GM19239 (cell line): ENCODE measurements at regions not wholly inside any gene's neighbourhood (a gene's known extent, or its start where the extent isn't known, plus 50 kb on each side); places are given as distances from the start of the nearest gene placed in this dataset.

Experiments used
- DNase-seq: peaks from one replicate; pipeline ENCODE4 v3.0.0; 2011; ENCODE audit warnings: low spot score; ENCODE audit not compliant: insufficient read length
- FAIRE-seq: peaks from 2 replicates; lab custom pipeline; 2011; peaks lifted over from hg19 to GRCh38; lab: Jason Lieb, UNC

GRCh38 chr7:25279705-25280104, 51.4 kb upstream of the NPVF start:
- no peak for FAIRE-seq
- no peak for DNase-seq

- FAIRE-seq (no peak), DNase-seq (no peak)
Observed at GRCh38 chr7:25280181-25280580, 51.9 kb upstream of the NPVF start.

GRCh38 chr7:25282194-25282593, 53.9 kb upstream of the NPVF start:
- DNase-seq (no peak), FAIRE-seq (no peak)

GRCh38 chr7:25286756-25287155, 58.5 kb upstream of the NPVF start:
- DNase-seq (no peak), FAIRE-seq (no peak)

- FAIRE-seq (no peak), DNase-seq (no peak)
Observed at GRCh38 chr7:25287291-25287690, 59.0 kb upstream of the NPVF start.

GRCh38 chr7:25288556-25289307, 60.4 kb upstream of the NPVF start:
- DNase-seq = no peak
- no peak for FAIRE-seq

- no peak for DNase-seq
- FAIRE-seq = no peak
Observed at GRCh38 chr7:25289518-25289917, 61.2 kb upstream of the NPVF start.

- DNase-seq (no peak), FAIRE-seq (no peak)
Observed at GRCh38 chr7:25294624-25295023, 66.3 kb upstream of the NPVF start.

- no peak for DNase-seq
- FAIRE-seq = no peak
Observed at GRCh38 chr7:25295387-25295786, 67.1 kb upstream of the NPVF start.

- FAIRE-seq (no peak), DNase-seq (no peak)
Observed at GRCh38 chr7:25296086-25296485, 67.8 kb upstream of the NPVF start.

- FAIRE-seq (no peak), DNase-seq (no peak)
Observed at GRCh38 chr7:25297278-25297677, 69.0 kb upstream of the NPVF start.

- no peak for DNase-seq
- no peak for FAIRE-seq
Observed at GRCh38 chr7:25303281-25304181, 75.2 kb upstream of the NPVF start.

GRCh38 chr7:25304691-25305090, 76.4 kb upstream of the NPVF start:
- no peak for FAIRE-seq
- DNase-seq = no peak

- no peak for DNase-seq
- FAIRE-seq = no peak
Observed at GRCh38 chr7:25305831-25306230, 77.5 kb upstream of the NPVF start.

- FAIRE-seq (no peak), DNase-seq (no peak)
Observed at GRCh38 chr7:25307624-25308023, 79.3 kb upstream of the NPVF start.

GRCh38 chr7:25308246-25308645, 80.0 kb upstream of the NPVF start:
- FAIRE-seq = no peak
- DNase-seq = no peak

GRCh38 chr7:25308906-25309705, 80.8 kb upstream of the NPVF start:
- DNase-seq (no peak), FAIRE-seq (no peak)

- FAIRE-seq (no peak), DNase-seq (no peak)
Observed at GRCh38 chr7:25310896-25311295, 82.6 kb upstream of the NPVF start.

GRCh38 chr7:25311346-25311745, 83.1 kb upstream of the NPVF start:
- no peak for DNase-seq
- no peak for FAIRE-seq

GRCh38 chr7:25312968-25313367, 84.7 kb upstream of the NPVF start:
- FAIRE-seq (no peak), DNase-seq (no peak)

GRCh38 chr7:25313526-25313925, 85.2 kb upstream of the NPVF start:
- DNase-seq = no peak
- no peak for FAIRE-seq
